HUES48 (cell line): ENCODE measurements at regions not wholly inside any gene's neighbourhood (a gene's known extent, or its start where the extent isn't known, plus 50 kb on each side); places are given as distances from the start of the nearest gene placed in this dataset.
"Not testable (repeated sequence)": the region's sequence is repeated elsewhere in the genome, so short reads cannot be mapped to it uniquely, and the experiment has no call there.

ENCODE experiments used
- H3K27ac ChIP-seq: one replicate; pipeline ENCODE4 v1.7.0; 2013; ENCODE audit warnings: low read depth, low read length, inconsistent platforms
- H3K27me3 ChIP-seq: 2 replicates; pipeline ENCODE4 v1.6.1; 2013; ENCODE audit warnings: mild to moderate bottlenecking, low read length; ENCODE audit not compliant: control insufficient read depth, insufficient read depth
- H3K36me3 ChIP-seq: 2 replicates; pipeline ENCODE4 v1.6.1; 2013; ENCODE audit warnings: low read length; ENCODE audit not compliant: control insufficient read depth, insufficient read depth
- H3K4me1 ChIP-seq: 2 replicates; pipeline ENCODE4 v1.6.1; 2013; ENCODE audit warnings: mild to moderate bottlenecking, low read length; ENCODE audit not compliant: control insufficient read depth, insufficient read depth
- H3K4me3 ChIP-seq: 2 replicates; pipeline ENCODE4 v1.5.1; 2013; ENCODE audit warnings: mild to moderate bottlenecking, low read depth, low read length
- H3K9ac ChIP-seq: 2 replicates; pipeline ENCODE4 v1.6.1; 2013; ENCODE audit warnings: mild to moderate bottlenecking, low read depth, low read length, moderate library complexity
- H3K9me3 ChIP-seq: 2 replicates; pipeline ENCODE4 v1.6.1; 2013; ENCODE audit warnings: low read length; ENCODE audit not compliant: control insufficient read depth, insufficient read depth

DNA sequence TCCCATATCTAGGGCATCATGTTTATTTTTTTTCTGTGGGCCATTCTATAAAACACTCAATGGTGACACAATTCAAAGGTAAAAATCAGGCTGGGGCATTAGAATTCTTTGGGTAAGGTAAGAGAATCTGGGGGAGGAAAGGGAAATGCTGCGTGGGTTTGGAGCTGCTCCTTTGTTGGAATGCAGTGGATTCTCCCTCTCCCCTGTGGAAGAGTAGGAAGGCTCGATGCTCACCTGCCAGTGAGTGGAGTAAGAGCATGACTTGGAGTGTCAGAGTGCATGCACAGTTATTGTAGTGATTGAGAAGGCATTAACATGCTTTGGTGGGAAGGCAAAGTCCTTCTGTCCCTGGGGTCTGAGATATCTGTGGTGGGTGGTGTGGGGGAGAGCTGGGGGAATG lies 280.0 kb downstream of the PDCD6IP start:
- Histone ChIP-seq H3K9ac (no peak overlapping the region), H3K9me3 (no peaks in the 10 kb centered on the region), H3K27ac (no peak overlapping the region), H3K4me1 (peaks cover 13% of the 10 kb centered on the region), H3K4me3 (no peak overlapping the region), H3K27me3 (no peaks in the 10 kb centered on the region), H3K36me3 (no peaks in the 10 kb centered on the region)

DNA sequence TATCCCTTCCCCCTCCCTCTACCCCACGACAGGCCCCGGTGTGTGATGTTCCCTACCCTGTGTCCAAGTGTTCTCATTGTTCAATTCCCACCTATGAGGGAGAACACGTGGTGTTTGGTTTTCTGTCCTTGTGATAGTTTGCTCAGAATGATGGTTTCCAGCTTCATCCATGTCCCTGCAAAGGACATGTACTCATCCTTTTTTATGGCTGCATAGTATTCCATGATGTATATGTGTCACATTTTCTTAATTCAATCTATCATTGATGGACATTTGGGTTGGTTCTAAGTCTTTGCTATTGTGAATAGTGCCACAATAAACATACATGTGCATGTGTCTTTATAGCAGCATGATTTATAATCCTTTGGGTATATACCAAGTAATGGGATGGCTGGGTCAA lies 281.4 kb downstream of the PDCD6IP start:
- not testable (repeated sequence) for H3K4me3 ChIP-seq, H3K27me3 ChIP-seq, H3K27ac ChIP-seq, H3K36me3 ChIP-seq, H3K9me3 ChIP-seq, H3K9ac ChIP-seq, H3K4me1 ChIP-seq

- H3K9me3 ChIP-seq = peaks cover 22% of the 10 kb centered on the region
- H3K27ac ChIP-seq, H3K36me3 ChIP-seq, H3K4me1 ChIP-seq, H3K27me3 ChIP-seq, H3K4me3 ChIP-seq, H3K9ac ChIP-seq: not testable (repeated sequence)
These were observed 291.9 kb downstream of the PDCD6IP start for GRCh38 chr3:34090379-34090778.

DNA sequence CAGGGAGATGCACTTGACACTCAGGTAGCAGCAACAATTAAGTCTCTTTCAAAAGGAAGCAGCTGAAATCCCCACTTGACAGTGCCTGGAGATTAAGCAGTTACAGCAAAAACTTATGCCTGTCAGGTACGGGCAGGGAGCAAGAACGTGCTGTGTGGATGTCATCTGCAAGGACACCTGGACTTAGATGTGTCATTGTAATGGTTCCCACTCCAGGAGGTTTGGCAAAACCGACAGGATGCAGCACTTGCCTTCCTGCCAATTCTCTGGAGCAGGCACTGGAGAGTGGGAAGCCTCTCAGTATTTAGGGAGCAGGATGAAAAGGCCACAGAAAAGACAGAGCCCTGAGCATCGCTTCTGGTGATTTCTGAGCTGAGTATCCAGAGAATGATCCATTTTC lies 292.4 kb downstream of the PDCD6IP start:
- H3K4me3 ChIP-seq = no peak overlapping the region
- no peak overlapping the region for H3K27ac ChIP-seq
- no peaks in the 10 kb centered on the region for H3K27me3 ChIP-seq
- H3K9me3 ChIP-seq = peaks cover 18% of the 10 kb centered on the region
- H3K36me3 ChIP-seq = no peaks in the 10 kb centered on the region
- H3K9ac ChIP-seq = no peak overlapping the region
- no peaks in the 10 kb centered on the region for H3K4me1 ChIP-seq

DNA sequence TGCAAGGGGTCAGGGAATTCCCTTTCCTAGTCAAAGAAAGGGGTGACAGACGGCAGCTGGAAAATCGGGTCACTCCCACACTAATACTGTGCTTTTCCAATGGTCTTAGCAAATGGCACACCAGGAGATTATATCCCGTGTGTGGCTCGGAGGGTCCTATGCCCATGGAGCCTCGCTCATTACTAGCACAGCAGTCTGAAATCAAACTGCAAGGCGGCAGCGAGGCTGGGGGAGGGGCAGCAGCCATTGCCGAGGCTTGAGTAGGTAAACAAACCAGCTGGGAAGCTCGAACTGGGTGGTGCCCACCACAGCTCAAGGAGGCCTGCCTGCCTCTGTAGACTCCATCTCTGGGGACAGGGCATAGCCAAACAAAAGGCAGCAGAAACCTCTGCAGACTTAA lies 295.9 kb downstream of the PDCD6IP start:
- H3K9ac ChIP-seq, H3K27ac ChIP-seq, H3K4me1 ChIP-seq, H3K27me3 ChIP-seq, H3K4me3 ChIP-seq, H3K36me3 ChIP-seq: not testable (repeated sequence)
- peaks cover 14% of the 10 kb centered on the region for H3K9me3 ChIP-seq

DNA sequence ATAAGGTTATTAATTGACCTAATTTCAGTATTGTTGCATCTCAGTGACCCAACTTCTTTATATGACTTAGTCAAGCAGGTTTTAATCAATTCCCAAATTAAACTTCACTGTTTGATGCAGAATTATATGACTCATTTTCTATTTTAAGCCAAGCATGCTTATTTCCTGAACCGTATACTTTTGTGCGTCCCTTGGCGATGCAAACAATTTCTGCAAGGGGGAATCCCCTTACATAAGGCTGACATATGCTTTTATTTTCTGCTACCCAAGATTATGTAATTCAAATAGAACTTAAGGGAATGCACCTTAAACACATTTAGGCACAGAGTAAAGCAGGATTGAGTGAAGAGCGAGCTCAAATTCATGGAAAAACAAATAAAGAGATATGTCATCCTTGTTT lies 303.9 kb downstream of the PDCD6IP start:
- no peak overlapping the region for H3K4me3 ChIP-seq
- no peaks in the 10 kb centered on the region for H3K27me3 ChIP-seq
- H3K9me3 ChIP-seq = no peaks in the 10 kb centered on the region
- no peak overlapping the region for H3K27ac ChIP-seq
- H3K9ac ChIP-seq = no peak overlapping the region
- no peaks in the 10 kb centered on the region for H3K4me1 ChIP-seq
- no peaks in the 10 kb centered on the region for H3K36me3 ChIP-seq

DNA sequence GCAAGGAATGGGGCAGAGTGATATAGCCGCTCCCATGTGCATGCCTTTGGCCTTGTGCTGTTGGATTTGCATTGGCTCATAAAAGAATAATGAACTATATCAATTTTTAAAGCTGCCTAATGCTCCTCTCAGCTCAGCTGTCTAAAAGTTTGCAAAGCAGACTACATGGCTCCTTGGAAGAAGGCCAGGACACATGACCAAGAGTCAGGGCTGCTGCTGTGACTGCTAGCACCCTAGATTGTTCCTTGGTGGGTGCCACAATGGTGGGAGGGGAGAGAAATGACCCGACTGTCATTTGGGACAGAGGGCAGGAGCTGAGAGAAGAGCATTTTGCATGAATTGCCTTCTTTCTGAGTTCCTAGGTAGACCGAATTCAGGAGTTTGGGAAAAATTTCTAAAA lies 307.9 kb downstream of the PDCD6IP start:
- Histone ChIP-seq H3K9ac (no peak overlapping the region), H3K4me1 (no peaks in the 10 kb centered on the region), H3K4me3 (no peak overlapping the region), H3K9me3 (no peaks in the 10 kb centered on the region), H3K27me3 (no peaks in the 10 kb centered on the region), H3K27ac (no peak overlapping the region), H3K36me3 (no peaks in the 10 kb centered on the region)

DNA sequence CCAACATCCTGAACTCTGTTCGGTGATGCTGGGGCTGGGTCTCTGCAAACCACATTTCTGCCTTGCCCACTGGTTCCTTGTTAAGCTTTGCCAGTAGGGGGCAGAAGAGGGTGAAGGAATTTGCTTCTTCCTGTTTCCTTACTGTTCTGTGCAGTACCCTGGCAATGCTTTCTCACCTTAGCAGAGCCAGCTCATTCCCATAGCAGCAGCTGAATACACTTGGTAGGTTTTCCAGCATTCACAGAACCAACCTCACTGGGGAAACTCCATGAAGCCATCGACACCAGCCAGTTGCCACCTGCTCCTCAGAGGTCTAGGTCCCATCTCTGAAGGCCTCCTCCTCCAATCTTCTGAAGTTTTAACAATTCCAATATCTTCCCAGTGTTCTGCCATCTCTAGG lies 308.4 kb downstream of the PDCD6IP start:
- Histone ChIP-seq H3K4me1 (no peaks in the 10 kb centered on the region), H3K36me3 (no peaks in the 10 kb centered on the region), H3K9ac (no peak overlapping the region), H3K27me3 (no peaks in the 10 kb centered on the region), H3K4me3 (no peak overlapping the region), H3K27ac (no peak overlapping the region), H3K9me3 (no peaks in the 10 kb centered on the region)

GRCh38 chr3:34107669-34108068 lies 309.2 kb downstream of the PDCD6IP start:
- Histone ChIP-seq H3K9me3 (no peaks in the 10 kb centered on the region), H3K4me1 (no peaks in the 10 kb centered on the region), H3K27ac (no peak overlapping the region), H3K36me3 (no peaks in the 10 kb centered on the region), H3K27me3 (no peaks in the 10 kb centered on the region), H3K9ac (no peak overlapping the region), H3K4me3 (no peak overlapping the region)

DNA sequence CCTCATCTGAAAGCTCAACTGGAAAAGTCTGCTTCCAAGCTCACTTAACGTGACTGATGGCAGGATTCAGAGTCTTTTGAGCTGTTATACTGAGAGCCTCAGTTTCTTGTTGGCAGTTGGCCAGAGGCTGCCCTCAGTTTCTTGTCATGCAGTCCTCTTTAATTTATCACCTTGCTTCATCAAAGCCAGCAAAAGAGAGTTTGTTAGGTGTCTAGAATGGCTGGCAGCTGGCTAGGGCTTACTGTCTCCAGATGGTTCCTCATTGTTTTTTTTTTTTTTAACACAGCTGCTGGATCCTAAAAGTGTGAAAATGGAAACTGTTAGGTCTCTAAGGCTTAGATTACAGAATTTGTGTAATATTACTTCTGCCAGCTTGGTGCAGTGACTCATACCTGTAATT lies 310.6 kb downstream of the PDCD6IP start:
- Histone ChIP-seq H3K27ac (no peak overlapping the region), H3K36me3 (no peaks in the 10 kb centered on the region), H3K9me3 (no peaks in the 10 kb centered on the region), H3K9ac (no peak overlapping the region), H3K27me3 (no peaks in the 10 kb centered on the region), H3K4me3 (no peak overlapping the region), H3K4me1 (0 out of 2 replicates have a peak, but pooled peaks cover 3% of the 10 kb centered on the region)

DNA sequence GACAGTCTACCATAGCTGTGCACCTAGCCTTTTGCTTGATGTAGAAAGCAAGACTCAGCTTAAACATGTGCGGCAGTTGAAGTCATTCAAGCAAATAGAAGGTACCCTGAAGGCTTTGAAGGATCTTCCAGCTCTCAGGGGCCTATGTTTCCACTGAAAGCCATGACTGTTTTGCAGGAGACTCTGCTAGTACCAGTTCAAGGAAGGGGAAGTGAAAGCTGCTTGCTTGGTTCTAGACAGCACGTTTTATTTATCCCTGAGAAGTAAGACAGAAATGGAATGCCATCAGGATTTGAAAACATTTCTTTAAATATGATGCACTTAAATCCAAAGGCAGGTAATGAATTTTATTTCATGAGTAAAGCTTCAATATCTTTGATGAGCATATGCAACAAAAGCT lies 311.4 kb downstream of the PDCD6IP start:
- Histone ChIP-seq H3K9ac (no peak overlapping the region), H3K27ac (no peak overlapping the region), H3K36me3 (no peaks in the 10 kb centered on the region), H3K27me3 (no peaks in the 10 kb centered on the region), H3K9me3 (no peaks in the 10 kb centered on the region), H3K4me1 (0 out of 2 replicates have a peak, but pooled peaks cover 3% of the 10 kb centered on the region), H3K4me3 (no peak overlapping the region)

DNA sequence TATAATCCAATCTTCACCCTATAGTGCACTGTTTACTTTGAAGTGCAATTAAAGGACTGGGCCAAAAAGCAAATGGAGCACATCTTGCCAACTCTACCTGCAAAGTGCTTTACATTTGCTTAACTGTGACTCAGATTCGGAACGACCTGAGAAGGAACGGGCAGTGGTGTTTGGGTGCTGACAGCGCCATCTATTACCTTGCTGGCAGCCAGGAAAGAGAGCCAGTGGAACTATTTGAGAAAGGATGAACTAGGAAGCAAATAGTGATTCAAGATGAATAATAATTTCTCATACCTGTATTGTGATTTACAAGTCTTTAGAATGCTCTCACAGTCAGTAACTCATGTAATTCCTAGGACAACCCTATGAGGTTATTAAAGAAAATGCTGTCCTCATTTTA lies 312.9 kb downstream of the PDCD6IP start:
- Histone ChIP-seq H3K27ac (no peak overlapping the region), H3K9ac (no peak overlapping the region), H3K36me3 (no peaks in the 10 kb centered on the region), H3K9me3 (no peaks in the 10 kb centered on the region), H3K27me3 (no peaks in the 10 kb centered on the region), H3K4me3 (no peak overlapping the region), H3K4me1 (0 out of 2 replicates have a peak, but pooled peaks cover 3% of the 10 kb centered on the region)
